ENCODE measurements at regions not wholly inside any gene's neighbourhood (a gene's known extent, or its start where the extent isn't known, plus 50 kb on each side); places are given as distances from the start of the nearest gene placed in this dataset.
"Not testable (repeated sequence)": the region's sequence is repeated elsewhere in the genome, so short reads cannot be mapped to it uniquely, and the experiment has no call there.

- Mint-ChIP-seq H3K36me3 (ENCODE audit: low read depth) (peaks cover 2% of the 10 kb centered on the region), H3K27ac (ENCODE audit: unreplicated experiment) (no peak overlapping the region), H3K4me3 (no peak overlapping the region), H3K4me1 (no peaks in the 10 kb centered on the region), H3K9me3 (peaks cover 8% of the 10 kb centered on the region), H3K27me3 (ENCODE audit: low read depth) (no peaks in the 10 kb centered on the region)
- no peak for DNase-seq (ENCODE audit: low read depth, low spot score)
- no peak for TF ChIP-seq CTCF (conservative IDR thresholded peaks at IDR 0.05)
These were observed 513.4 kb upstream of the GRM3 start for GRCh38 chr7:86130268-86130667.

GRCh38 chr7:86123476-86123875, 520.2 kb upstream of the GRM3 start:
- Mint-ChIP-seq H3K4me3 (no peak overlapping the region), H3K9me3 (peaks cover 3% of the 10 kb centered on the region), H3K27me3 (ENCODE audit: low read depth) (no peaks in the 10 kb centered on the region), H3K36me3 (ENCODE audit: low read depth) (no peaks in the 10 kb centered on the region), H3K27ac (ENCODE audit: unreplicated experiment) (no peak overlapping the region), H3K4me1 (no peaks in the 10 kb centered on the region)
- no peak for DNase-seq (ENCODE audit: low read depth, low spot score)
- no peak for TF ChIP-seq CTCF (conservative IDR thresholded peaks at IDR 0.05)

GRCh38 chr7:86094166-86094669, 549.5 kb upstream of the GRM3 start:
- DNase-seq (ENCODE audit: low read depth, low spot score), result no peak
- H3K9me3 Mint-ChIP-seq, result peaks cover 14% of the 10 kb centered on the region
- no peaks in the 10 kb centered on the region for H3K36me3 Mint-ChIP-seq (ENCODE audit: low read depth)
- no peak overlapping the region for H3K27ac Mint-ChIP-seq (ENCODE audit: unreplicated experiment)
- H3K4me1 Mint-ChIP-seq, result no peaks in the 10 kb centered on the region
- H3K4me3 Mint-ChIP-seq, result no peak overlapping the region
- TF ChIP-seq CTCF (conservative IDR thresholded peaks at IDR 0.05), result no peak
- H3K27me3 Mint-ChIP-seq (ENCODE audit: low read depth), result no peaks in the 10 kb centered on the region

- Mint-ChIP-seq H3K4me1 (no peaks in the 10 kb centered on the region), H3K36me3 (ENCODE audit: low read depth) (peaks cover 6% of the 10 kb centered on the region), H3K27ac (ENCODE audit: unreplicated experiment) (no peak overlapping the region), H3K4me3 (no peak overlapping the region), H3K27me3 (ENCODE audit: low read depth) (no peaks in the 10 kb centered on the region), H3K9me3 (peaks cover 23% of the 10 kb centered on the region)
- no peak for TF ChIP-seq CTCF (conservative IDR thresholded peaks at IDR 0.05)
- no peak for DNase-seq (ENCODE audit: low read depth, low spot score)
These were observed 552.3 kb upstream of the GRM3 start for GRCh38 chr7:86091369-86091768.

- DNase-seq (ENCODE audit: low read depth, low spot score), result no peak
- peaks cover 6% of the 10 kb centered on the region for H3K36me3 Mint-ChIP-seq (ENCODE audit: low read depth)
- no peak overlapping the region for H3K4me3 Mint-ChIP-seq
- peaks cover 17% of the 10 kb centered on the region for H3K9me3 Mint-ChIP-seq
- H3K27ac Mint-ChIP-seq (ENCODE audit: unreplicated experiment), result no peak overlapping the region
- no peaks in the 10 kb centered on the region for H3K27me3 Mint-ChIP-seq (ENCODE audit: low read depth)
- H3K4me1 Mint-ChIP-seq, result no peaks in the 10 kb centered on the region
- TF ChIP-seq CTCF (conservative IDR thresholded peaks at IDR 0.05), result no peak
These were observed 554.3 kb upstream of the GRM3 start for GRCh38 chr7:86089455-86089854.

GRCh38 chr7:86064572-86064971, 579.1 kb upstream of the GRM3 start:
- peaks cover 20% of the 10 kb centered on the region for H3K9me3 Mint-ChIP-seq
- not testable (repeated sequence) for H3K27me3 Mint-ChIP-seq (ENCODE audit: low read depth); H3K4me1 Mint-ChIP-seq; DNase-seq (ENCODE audit: low read depth, low spot score); H3K27ac Mint-ChIP-seq (ENCODE audit: unreplicated experiment); H3K4me3 Mint-ChIP-seq; H3K36me3 Mint-ChIP-seq (ENCODE audit: low read depth)

Measured in neural crest cell (in vitro differentiated cells).